IMR-90 (cell line): ENCODE measurements at regions not wholly inside any gene's neighbourhood (a gene's known extent, or its start where the extent isn't known, plus 50 kb on each side); places are given as distances from the start of the nearest gene placed in this dataset.

Source experiments
- ATAC-seq: fragments of 200-7000 bp; cut with Tn5 transposase; 2 replicates; pipeline ENCODE4 v1.9.1; 2020; ENCODE audit warnings: low read depth, mild to moderate bottlenecking, moderate library complexity
- BruUV-seq: library from RNA; stranded (reverse); fragments of 400-500 nt; replicated peaks from 2 replicates; lab custom pipeline; 2021; lab: Mats Ljungman, UMichigan
- CTCF ChIA-PET: fragments of 300-600 bp; formaldehyde crosslinking; extraction: SDS; loops from one replicate; lab custom pipeline; 2021; ENCODE audit warnings: antibody characterized with exemption; lab: Yijun Ruan, JAX
- POLR2A ChIA-PET: fragments of 300-600 bp; sonication (Branson Sonifier 250); formaldehyde crosslinking; loops from one replicate; lab custom pipeline; 2022; ENCODE audit warnings: antibody characterized with exemption; ENCODE audit not compliant: unreplicated experiment; lab: Charles Lee
- DNase-seq: peaks from one replicate; pipeline ENCODE4 v3.0.0; 2013
- H2AFZ ChIP-seq: replicated peaks from 2 replicates; pipeline ENCODE3; 2013; ENCODE audit warnings: low read length, mild to moderate bottlenecking; ENCODE audit not compliant: poor library complexity
- H2AK5ac ChIP-seq: 2 replicates; pipeline ENCODE4 v1.6.1; 2013; ENCODE audit warnings: low read depth, low read length, inconsistent platforms
- H2AK9ac ChIP-seq: replicated peaks from 2 replicates; pipeline ENCODE3; 2013; ENCODE audit warnings: mild to moderate bottlenecking, low read depth, low read length, moderate library complexity; ENCODE audit not compliant: poor library complexity
- H2BK120ac ChIP-seq: 2 replicates; pipeline ENCODE4 v1.6.1; 2013; ENCODE audit warnings: low read depth, low read length, inconsistent platforms
- H2BK15ac ChIP-seq: 3 replicates; pipeline ENCODE4 v1.6.1; 2013; ENCODE audit warnings: low read depth, low read length, inconsistent platforms
- H2BK20ac ChIP-seq: 2 replicates; pipeline ENCODE4 v1.6.1; 2013; ENCODE audit warnings: low read depth, mild to moderate bottlenecking, inconsistent platforms, low read length, moderate library complexity
- H2BK5ac ChIP-seq: 2 replicates; pipeline ENCODE4 v1.6.1; 2013; ENCODE audit warnings: mild to moderate bottlenecking, low read depth, low read length, inconsistent platforms; ENCODE audit not compliant: poor library complexity, severe bottlenecking
- H3K14ac ChIP-seq: replicated peaks from 2 replicates; pipeline ENCODE4 v1.6.1; 2013; ENCODE audit warnings: low read depth, low read length, inconsistent platforms
- H3K18ac ChIP-seq: 2 replicates; pipeline ENCODE4 v1.6.1; 2013; ENCODE audit warnings: low read depth, low read length, control low read depth
- H3K23ac ChIP-seq: 2 replicates; pipeline ENCODE4 v1.6.1; 2013; ENCODE audit warnings: low read depth, low read length, inconsistent platforms
- H3K27ac ChIP-seq: 2 replicates; pipeline ENCODE4 v1.5.1; 2013; ENCODE audit warnings: mild to moderate bottlenecking, control low read depth, low read length; ENCODE audit not compliant: insufficient read depth
- H3K27me3 ChIP-seq: 2 replicates; pipeline ENCODE4 v1.6.1; 2013; ENCODE audit warnings: low read length; ENCODE audit not compliant: control insufficient read depth, insufficient read depth
- H3K36me3 ChIP-seq: 2 replicates; pipeline ENCODE4 v1.6.1; 2013; ENCODE audit warnings: low read length, mixed read lengths; ENCODE audit not compliant: control insufficient read depth, insufficient read depth
- H3K4ac ChIP-seq: 2 replicates; pipeline ENCODE4 v1.6.1; 2013; ENCODE audit warnings: low read depth, low read length, inconsistent platforms
- H3K4me1 ChIP-seq: 2 replicates; pipeline ENCODE4 v1.6.1; 2013; ENCODE audit warnings: low read length, mixed read lengths; ENCODE audit not compliant: control insufficient read depth, insufficient read depth
- H3K4me2 ChIP-seq: 2 replicates; pipeline ENCODE4 v1.6.1; 2013; ENCODE audit warnings: low read depth, mild to moderate bottlenecking, control low read depth, low read length, moderate library complexity
- H3K4me3 ChIP-seq: 2 replicates; pipeline ENCODE4 v1.5.1; 2013; ENCODE audit warnings: low read depth, mild to moderate bottlenecking, control low read depth, low read length, moderate library complexity; ENCODE audit not compliant: insufficient read depth
- H3K56ac ChIP-seq: 2 replicates; pipeline ENCODE4 v1.6.1; 2013; ENCODE audit warnings: low read length, inconsistent platforms; ENCODE audit not compliant: insufficient read depth; ENCODE audit errors: extremely low read depth
- H3K79me1 ChIP-seq, 2 experiments: 2 replicates each; pipeline ENCODE4 v1.6.1; 2013; ENCODE audit warnings: low read length in 2 of 2, inconsistent platforms in 1 of 2, low read depth in 1 of 2
- H3K9ac ChIP-seq: 2 replicates; pipeline ENCODE4 v1.6.1; 2013; ENCODE audit warnings: low read depth, low read length, control low read depth
- H3K9me1 ChIP-seq: 2 replicates; pipeline ENCODE4 v1.6.1; 2013; ENCODE audit warnings: low read length, inconsistent platforms; ENCODE audit not compliant: insufficient read depth
- H3K9me3 ChIP-seq: 2 replicates; pipeline ENCODE4 v1.6.1; 2013; ENCODE audit warnings: low read length; ENCODE audit not compliant: control insufficient read depth, insufficient read depth
- H4K20me1 ChIP-seq: 2 replicates; pipeline ENCODE4 v1.6.1; 2013; ENCODE audit warnings: low read length, inconsistent platforms; ENCODE audit not compliant: insufficient read depth
- H4K5ac ChIP-seq: 2 replicates; pipeline ENCODE4 v1.6.1; 2013; ENCODE audit warnings: mild to moderate bottlenecking, low read depth, low read length, control low read depth
- H4K8ac ChIP-seq, 2 experiments: 2 replicates each; pipeline ENCODE4 v1.6.1; 2013; ENCODE audit warnings: low read depth in 2 of 2, low read length in 2 of 2, control low read depth in 1 of 2, inconsistent platforms in 1 of 2
- H4K91ac ChIP-seq: 2 replicates; pipeline ENCODE4 v1.6.1; 2013; ENCODE audit warnings: low read depth, low read length, inconsistent platforms; ENCODE audit not compliant: insufficient read depth
- CHD1 ChIP-seq: IDR thresholded peaks from 2 replicates; pipeline ENCODE4 v1.6.1; 2012; ENCODE audit warnings: low read depth, low read length, improper control_type of control experiment
- FOS ChIP-seq: fragments of 150-350 bp; IDR thresholded peaks from 2 replicates; pipeline ENCODE4 v1.6.1; 2016; ENCODE audit warnings: low read depth, low read length
- MAZ ChIP-seq: IDR thresholded peaks from 2 replicates; pipeline ENCODE4 v1.6.1; 2012; ENCODE audit warnings: low read depth, mild to moderate bottlenecking, low read length, improper control_type of control experiment, moderate library complexity, borderline replicate concordance
- MXI1 ChIP-seq: IDR thresholded peaks from 2 replicates; pipeline ENCODE4 v1.6.1; 2012; ENCODE audit warnings: low read depth, mild to moderate bottlenecking, low read length, moderate library complexity, borderline replicate concordance
- RCOR1 ChIP-seq: IDR thresholded peaks from 2 replicates; pipeline ENCODE4 v1.6.1; 2012; ENCODE audit warnings: mild to moderate bottlenecking, low read length, improper control_type of control experiment; ENCODE audit not compliant: insufficient replicate concordance
- WGBS, 2 experiments: methylation state at CpG; one replicate each; pipeline versions ENCODE4 v1.1.5 to v1.1.7; 2013; ENCODE audit warnings: missing lambda C conversion rate in 2 of 2; ENCODE audit not compliant: insufficient read length in 1 of 2; ENCODE audit errors: extremely low coverage in 2 of 2; 5-methylcytosine and 5-hydroxymethylcytosine counted together
- dilution Hi-C: fragments of 300-500 bp; cut with HindIII; formaldehyde crosslinking; loops from one replicate; pipeline ENCODE4 v1.14.3; 2018; ENCODE audit warnings: low sequenced_read_pairs; ENCODE audit not compliant: unreplicated experiment
- in situ Hi-C: fragments of 300-500 bp; cut with MboI; formaldehyde crosslinking; loops from 3 replicates; pipeline ENCODE4 v1.14.3; 2019; ENCODE audit warnings: low sequenced_read_pairs, inconsistent platforms, mixed read lengths
- intact Hi-C: fragments of 100-400 bp; cut with micrococcal nuclease; formaldehyde crosslinking; loops from 2 replicates; pipeline ENCODE4 v1.10.0; 2022

DNA sequence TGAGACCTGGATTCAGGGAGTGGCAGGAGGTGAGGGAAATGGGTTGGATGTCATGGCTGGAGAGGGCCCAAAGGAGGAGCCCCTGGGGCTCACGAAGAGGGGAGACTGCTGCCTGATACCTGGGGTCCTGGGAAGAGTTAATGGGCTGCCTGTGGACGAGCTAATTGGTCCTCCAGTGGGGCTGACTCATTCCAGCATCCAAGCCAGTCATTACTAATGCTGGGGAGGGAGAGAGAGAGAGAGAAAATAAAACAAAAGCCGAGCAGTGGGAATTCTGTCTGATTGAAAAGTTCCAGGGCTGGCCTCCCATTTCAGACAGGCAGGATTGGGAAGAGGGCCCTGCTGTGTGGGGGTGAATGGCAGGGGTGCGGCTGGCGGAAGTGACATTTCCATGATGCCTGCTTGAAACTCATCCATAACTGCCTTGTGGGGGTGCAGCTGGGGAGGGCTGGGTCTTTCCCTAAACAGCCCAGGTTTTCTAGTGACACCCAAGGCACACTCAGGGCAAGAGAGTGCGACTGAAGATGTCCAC, 297.8 kb downstream of the RPS24 start:
- intact Hi-C loops (no loop called here), in situ Hi-C loops (no loop called here), dilution Hi-C loops (no loop called here)
- no peak overlapping the region for H3K4me3 ChIP-seq
- no peak overlapping the region for H2BK5ac ChIP-seq
- no CpG with 5 or more reads among the region's 6 CpGs for WGBS, 2 experiments
- H4K91ac ChIP-seq: peak overlapping the region; percentile 24; the same call in 1 of the 2 replicates
- peaks cover 12% of the 10 kb centered on the region for H3K9me3 ChIP-seq
- H2BK20ac ChIP-seq: peak overlapping the region; percentile 68; the same call in 1 of the 2 replicates
- H4K5ac ChIP-seq: no peak overlapping the region
- no peak overlapping the region for H3K56ac ChIP-seq
- peak; percentile 63 for TF ChIP-seq RCOR1
- no peak for TF ChIP-seq CHD1
- TF ChIP-seq FOS: peak; percentile 71
- TF ChIP-seq MAZ: 0 out of 2 replicates have a peak, but pooled peaks have one; percentile 44
- TF ChIP-seq MXI1: no peak
- ChIA-PET CTCF (no interaction called here), POLR2A (no interaction called here)
- no peak overlapping the region for H3K18ac ChIP-seq
- H2AK9ac ChIP-seq: peak overlapping the region; percentile 66
- peak; percentile 76 for DNase-seq
- BruUV-seq: no TSS peak
- H4K8ac ChIP-seq: peak overlapping the region; percentile 33 to 50; a peak in 2 of 4 replicates
- H3K27me3 ChIP-seq: peaks cover 2% of the 10 kb centered on the region; the same call in 1 of the 2 replicates
- H3K9me1 ChIP-seq: peaks cover 12% of the 10 kb centered on the region; the same call in 1 of the 2 replicates
- ATAC-seq: peak; percentile 74
- H3K9ac ChIP-seq: no peak overlapping the region
- no peaks in the 10 kb centered on the region for H3K36me3 ChIP-seq
- H3K4me2 ChIP-seq: no peak overlapping the region
- H3K79me1 ChIP-seq: no peaks in the 10 kb centered on the region
- peak overlapping the region; percentile 67 for H2AFZ ChIP-seq
- peak overlapping the region; percentile 35; the same call in 1 of the 3 replicates for H2BK15ac ChIP-seq
- peak overlapping the region; percentile 83 for H2AK5ac ChIP-seq
- H3K4ac ChIP-seq: peak overlapping the region; percentile 52; the same call in 1 of the 2 replicates
- no peak overlapping the region for H3K23ac ChIP-seq
- peaks cover 7% of the 10 kb centered on the region; the same call in 1 of the 2 replicates for H4K20me1 ChIP-seq
- peak overlapping the region; percentile 49; the same call in 1 of the 2 replicates for H2BK120ac ChIP-seq
- no peak overlapping the region for H3K14ac ChIP-seq
- peaks cover 13% of the 10 kb centered on the region for H3K4me1 ChIP-seq
- no peak overlapping the region for H3K27ac ChIP-seq
